Caco-2 (cell line): ENCODE measurements at regions not wholly inside any gene's neighbourhood (a gene's known extent, or its start where the extent isn't known, plus 50 kb on each side); places are given as distances from the start of the nearest gene placed in this dataset.
"Not testable (repeated sequence)": the region's sequence is repeated elsewhere in the genome, so short reads cannot be mapped to it uniquely, and the experiment has no call there.

Source experiments
- BruUV-seq: library from RNA; stranded (reverse); fragments of 400-500 nt; replicated peaks from 2 replicates; lab custom pipeline; 2021; lab: Mats Ljungman, UMichigan
- CTCF ChIA-PET: fragments of 300-600 bp; sonication (Branson Sonifier 250); formaldehyde crosslinking; loops from one replicate; lab custom pipeline; 2022; ENCODE audit warnings: antibody characterized with exemption; lab: Charles Lee
- POLR2A ChIA-PET: fragments of 300-600 bp; sonication (Branson Sonifier 250); formaldehyde crosslinking; loops from one replicate; lab custom pipeline; 2022; ENCODE audit warnings: antibody characterized with exemption; lab: Charles Lee
- DNase-seq, 2 experiments: peaks; one replicate each; pipeline versions ENCODE4 v3.0.0 to v3.0.0-alpha.2; 2020 to 2022
- H3K27me3 ChIP-seq: replicated peaks from 2 replicates; pipeline ENCODE4 v1.6.0; 2011; ENCODE audit warnings: low read length; ENCODE audit not compliant: control insufficient read depth, insufficient read depth
- H3K36me3 ChIP-seq: 2 replicates; pipeline ENCODE4 v1.5.1; 2011; ENCODE audit warnings: low read length; ENCODE audit not compliant: control insufficient read depth, insufficient read depth
- H3K4me1 ChIP-seq: fragments of 250-450 bp; sonication (Bioruptor Pico); 2 replicates; pipeline ENCODE4 v1.5.1; 2020; ENCODE audit warnings: mild to moderate bottlenecking
- H3K4me3 ChIP-seq: 2 replicates; pipeline ENCODE4 v1.5.1; 2011; ENCODE audit warnings: low read depth, mild to moderate bottlenecking, control low read depth, low read length
- H3K9me3 ChIP-seq: fragments of 250-450 bp; sonication (Bioruptor Pico); 2 replicates; pipeline ENCODE4 v1.5.1; 2020; ENCODE audit warnings: mild to moderate bottlenecking, moderate library complexity
- H3K27ac Mint-ChIP-seq: one replicate; pipeline ENCODE4 v1.8.0; 2022; ENCODE audit warnings: mixed read lengths; ENCODE audit not compliant: unreplicated experiment
- H3K27me3 Mint-ChIP-seq: one replicate; pipeline ENCODE4 v1.8.0; 2022; ENCODE audit warnings: mixed read lengths; ENCODE audit not compliant: insufficient read depth, unreplicated experiment
- H3K36me3 Mint-ChIP-seq: one replicate; pipeline ENCODE4 v1.8.0; 2022; ENCODE audit warnings: mild to moderate bottlenecking, mixed read lengths; ENCODE audit not compliant: insufficient read depth, unreplicated experiment
- H3K4me1 Mint-ChIP-seq: one replicate; pipeline ENCODE4 v1.8.0; 2022; ENCODE audit warnings: low read depth, mixed read lengths; ENCODE audit not compliant: unreplicated experiment
- H3K4me3 Mint-ChIP-seq: one replicate; pipeline ENCODE4 v1.8.0; 2022; ENCODE audit warnings: mild to moderate bottlenecking, moderate library complexity, mixed read lengths; ENCODE audit not compliant: unreplicated experiment
- H3K9me3 Mint-ChIP-seq: one replicate; pipeline ENCODE4 v1.8.0; 2022; ENCODE audit warnings: mixed read lengths; ENCODE audit not compliant: unreplicated experiment
- CTCF ChIP-seq, 2 experiments: fragments of 200-600 bp in 1 of 2; IDR thresholded peaks; 1 replicate in 1 of 2; 2 replicates in 1 of 2; pipeline versions ENCODE4 v1.5.1 to v1.8.0; 2011 to 2022; ENCODE audit warnings: antibody characterized with exemption in 1 of 2, control low read depth in 1 of 2, inconsistent platforms in 1 of 2, low read depth in 1 of 2, low read length in 1 of 2, mild to moderate bottlenecking in 1 of 2, moderate library complexity in 1 of 2; ENCODE audit not compliant: insufficient read depth in 1 of 2, severe bottlenecking in 1 of 2, unreplicated experiment in 1 of 2
- intact Hi-C: fragments of 100-400 bp; cut with micrococcal nuclease; formaldehyde crosslinking; loops from one replicate; pipeline ENCODE4 v1.10.0; 2022; ENCODE audit not compliant: unreplicated experiment

GRCh38 chr13:56173346-56173745, 967.4 kb upstream of the PRR20A start:
- no peak overlapping the region for H3K4me3 ChIP-seq
- H3K36me3 ChIP-seq = no peaks in the 10 kb centered on the region
- POLR2A ChIA-PET = no interaction called here
- Mint-ChIP-seq H3K36me3 (no peaks in the 10 kb centered on the region), H3K27ac (no peak overlapping the region), H3K4me1 (no peaks in the 10 kb centered on the region), H3K4me3 (no peak overlapping the region), H3K9me3 (no peaks in the 10 kb centered on the region), H3K27me3 (peaks cover 6% of the 10 kb centered on the region)
- no peak for TF ChIP-seq CTCF (IDR thresholded peaks at IDR 0.05; ENCODE audit: insufficient read depth in 1 of 2, low read depth in 1 of 2, low read length in 1 of 2, severe bottlenecking in 1 of 2, unreplicated experiment in 1 of 2)
- intact Hi-C loops = no loop called here
- no peaks in the 10 kb centered on the region; the same call in 1 of the 2 replicates for H3K9me3 ChIP-seq
- no peak for DNase-seq
- H3K4me1 ChIP-seq = no peaks in the 10 kb centered on the region
- CTCF ChIA-PET = no interaction called here
- H3K27me3 ChIP-seq = no peaks in the 10 kb centered on the region
- BruUV-seq = no TSS peak

GRCh38 chr13:56182598-56182997, 958.1 kb upstream of the PRR20A start:
- H3K36me3 Mint-ChIP-seq = no peaks in the 10 kb centered on the region
- Histone ChIP-seq H3K9me3 (no peaks in the 10 kb centered on the region; the same call in none of the 2 replicates), H3K4me1 (no peaks in the 10 kb centered on the region), H3K4me3 (no peak overlapping the region), H3K27me3 (no peaks in the 10 kb centered on the region), H3K36me3 (no peaks in the 10 kb centered on the region)
- H3K27ac Mint-ChIP-seq = no peak overlapping the region
- no TSS peak for BruUV-seq
- DNase-seq = no peak
- no peak overlapping the region for H3K4me3 Mint-ChIP-seq
- no peaks in the 10 kb centered on the region for H3K27me3 Mint-ChIP-seq
- ChIA-PET POLR2A (no interaction called here), CTCF (no interaction called here)
- no peaks in the 10 kb centered on the region for H3K4me1 Mint-ChIP-seq
- H3K9me3 Mint-ChIP-seq = no peaks in the 10 kb centered on the region
- TF ChIP-seq CTCF (IDR thresholded peaks at IDR 0.05; ENCODE audit: insufficient read depth in 1 of 2, low read depth in 1 of 2, low read length in 1 of 2, severe bottlenecking in 1 of 2, unreplicated experiment in 1 of 2) = no peak
- intact Hi-C loops = no loop called here

- Histone ChIP-seq H3K4me3 (no peak overlapping the region), H3K4me1 (no peaks in the 10 kb centered on the region), H3K9me3 (no peaks in the 10 kb centered on the region), H3K36me3 (no peaks in the 10 kb centered on the region), H3K27me3 (no peaks in the 10 kb centered on the region)
- no TSS peak for BruUV-seq
- no peaks in the 10 kb centered on the region for H3K27me3 Mint-ChIP-seq
- intact Hi-C loops = no loop called here
- H3K4me3 Mint-ChIP-seq = no peak overlapping the region
- H3K27ac Mint-ChIP-seq = no peak overlapping the region
- ChIA-PET CTCF (no interaction called here), POLR2A (no interaction called here)
- no peaks in the 10 kb centered on the region for H3K4me1 Mint-ChIP-seq
- DNase-seq = no peak
- TF ChIP-seq CTCF (IDR thresholded peaks at IDR 0.05; ENCODE audit: insufficient read depth in 1 of 2, low read depth in 1 of 2, low read length in 1 of 2, severe bottlenecking in 1 of 2, unreplicated experiment in 1 of 2) = no peak
- H3K36me3 Mint-ChIP-seq = no peaks in the 10 kb centered on the region
- no peaks in the 10 kb centered on the region for H3K9me3 Mint-ChIP-seq
Observed at GRCh38 chr13:56187331-56187730, 953.4 kb upstream of the PRR20A start.

GRCh38 chr13:56188582-56188981, 952.1 kb upstream of the PRR20A start:
- H3K27ac Mint-ChIP-seq, POLR2A ChIA-PET, DNase-seq, H3K9me3 Mint-ChIP-seq, H3K36me3 Mint-ChIP-seq, H3K4me1 ChIP-seq, H3K4me3 Mint-ChIP-seq, H3K4me3 ChIP-seq, H3K27me3 Mint-ChIP-seq, H3K36me3 ChIP-seq, H3K4me1 Mint-ChIP-seq, CTCF ChIA-PET, H3K27me3 ChIP-seq, H3K9me3 ChIP-seq, BruUV-seq, intact Hi-C loops: not testable (repeated sequence)
